GM23338 (cell line): ENCODE measurements at regions not wholly inside any gene's neighbourhood (a gene's known extent, or its start where the extent isn't known, plus 50 kb on each side); places are given as distances from the start of the nearest gene placed in this dataset.

Experiments used
- CREB1 ChIP-seq: fragments of 250-450 bp; sonication (Bioruptor Pico); IDR thresholded peaks from 2 replicates; pipeline ENCODE4 v1.5.0; 2020; ENCODE audit warnings: low read depth, mild to moderate bottlenecking, moderate library complexity
- CTCF ChIP-seq, 2 experiments: fragments of 200-600 bp in 1 of 2; sonication (generic) in 1 of 2; conservative IDR thresholded peaks; 2 replicates each; pipeline versions ENCODE4 v1.5.1 to v1.6.1; 2016 to 2017; ENCODE audit warnings: antibody characterized with exemption in 2 of 2, low read depth in 2 of 2, mild to moderate bottlenecking in 2 of 2, moderate library complexity in 1 of 2
- ETS1 ChIP-seq: IDR thresholded peaks from 2 replicates; pipeline ENCODE4 v1.6.1; 2016; ENCODE audit warnings: antibody characterized with exemption
- EZH2 ChIP-seq: fragments of 200-600 bp; sonication (generic); IDR thresholded peaks from one replicate; pipeline ENCODE4 v1.8.0; 2017; ENCODE audit warnings: antibody characterized with exemption, mild to moderate bottlenecking, low read depth; ENCODE audit not compliant: unreplicated experiment
- EZH2phosphoT487 ChIP-seq: fragments of 200-600 bp; sonication (generic); IDR thresholded peaks from one replicate; pipeline ENCODE4 v1.8.1; 2018; ENCODE audit warnings: antibody characterized with exemption; ENCODE audit not compliant: unreplicated experiment
- JUNB ChIP-seq: IDR thresholded peaks from one replicate; pipeline ENCODE4 v1.6.1; 2016; ENCODE audit warnings: antibody characterized with exemption; ENCODE audit not compliant: unreplicated experiment
- NANOG ChIP-seq: IDR thresholded peaks from 2 replicates; pipeline ENCODE4 v1.6.1; 2016; ENCODE audit warnings: antibody characterized with exemption, borderline replicate concordance
- POLR2AphosphoS5 ChIP-seq: IDR thresholded peaks from 2 replicates; pipeline ENCODE4 v1.6.1; 2016; ENCODE audit warnings: antibody characterized with exemption, low read depth
- REST ChIP-seq: IDR thresholded peaks from one replicate; pipeline ENCODE4 v1.6.1; 2018; ENCODE audit warnings: antibody characterized with exemption; ENCODE audit not compliant: unreplicated experiment
- STAT1 ChIP-seq: IDR thresholded peaks from one replicate; pipeline ENCODE4 v1.6.1; 2016; ENCODE audit warnings: antibody characterized with exemption; ENCODE audit not compliant: unreplicated experiment
- ZNF114 ChIP-seq: fragments of 250-450 bp; sonication (Bioruptor Pico); IDR thresholded peaks from 2 replicates; pipeline ENCODE4 v1.5.0; 2020; ENCODE audit warnings: mild to moderate bottlenecking, moderate library complexity

- TF ChIP-seq CREB1 (CRISPR knock-in tag) (no peak), EZH2 (no peak), CTCF (conservative IDR thresholded peaks at IDR 0.05; ENCODE audit: low read depth in 2 of 2) (no peak), EZH2phosphoT487 (no peak), POLR2AphosphoS5 (no peak), STAT1 (no peak), REST (no peak), ZNF114 (CRISPR knock-in tag) (no peak), JUNB (no peak), NANOG (no peak), ETS1 (no peak)
These were observed 355.0 kb upstream of the EMCN start for GRCh38 chr4:100872811-100873210.
